GM12878 (cell line): ENCODE measurements at regions not wholly inside any gene's neighbourhood (a gene's known extent, or its start where the extent isn't known, plus 50 kb on each side); places are given as distances from the start of the nearest gene placed in this dataset.

Experiments used
- ASH2L ChIP-seq: fragments of 300-600, 200-600 bp; sonication (generic); IDR thresholded peaks from 2 replicates; pipeline ENCODE4 v1.6.1; 2017; ENCODE audit warnings: low read depth, mild to moderate bottlenecking, borderline replicate concordance
- BCL3 ChIP-seq: IDR thresholded peaks from 2 replicates; pipeline ENCODE4 v1.6.1; 2011; ENCODE audit warnings: borderline replicate concordance, low read depth, mild to moderate bottlenecking, moderate library complexity, low read length; ENCODE audit not compliant: insufficient read depth, poor library complexity, severe bottlenecking
- CEBPB ChIP-seq, 2 experiments: fragments of 150-350 bp in 1 of 2; IDR thresholded peaks; 2 replicates each; pipeline ENCODE4 v1.6.1; 2012 to 2014; ENCODE audit warnings: low read depth in 2 of 2, low read length in 2 of 2, borderline replicate concordance in 1 of 2, inconsistent platforms in 1 of 2
- CHD2 ChIP-seq: IDR thresholded peaks from 2 replicates; pipeline ENCODE4 v1.6.1; 2011; ENCODE audit warnings: low read depth, low read length, improper control_type of control experiment, borderline replicate concordance
- CTCF ChIP-seq, 3 experiments: IDR thresholded peaks in 2 of 3; conservative IDR thresholded peaks in 1 of 3; 2 replicates each; pipeline ENCODE4 v1.5.1; 2011; ENCODE audit warnings: low read depth in 3 of 3, low read length in 3 of 3, mild to moderate bottlenecking in 3 of 3, control low read depth in 2 of 3, moderate library complexity in 2 of 3, inconsistent platforms in 1 of 3, mixed read lengths in 1 of 3; ENCODE audit not compliant: control insufficient read depth in 2 of 3, insufficient read depth in 1 of 3; ENCODE audit errors: extremely low read depth in 1 of 3
- GATAD2B ChIP-seq: fragments of 450-650 bp; conservative IDR thresholded peaks from 2 replicates; pipeline ENCODE4 v1.6.1; 2017; ENCODE audit warnings: low read depth, mild to moderate bottlenecking, moderate library complexity
- NFIC ChIP-seq: IDR thresholded peaks from 2 replicates; pipeline ENCODE4 v1.6.1; 2012; ENCODE audit warnings: low read depth, mild to moderate bottlenecking, inconsistent platforms, low read length, moderate library complexity
- NR2C1 ChIP-seq: fragments of 450-650 bp; IDR thresholded peaks from 2 replicates; pipeline ENCODE4 v1.6.1; 2017; ENCODE audit warnings: antibody characterized with exemption, mild to moderate bottlenecking, moderate library complexity
- POLR2A ChIP-seq: IDR thresholded peaks from 2 replicates; pipeline ENCODE4 v1.6.1; 2011; ENCODE audit warnings: low read depth, mild to moderate bottlenecking, low read length
- TCF12 ChIP-seq: IDR thresholded peaks from 2 replicates; pipeline ENCODE4 v1.6.1; 2011; ENCODE audit warnings: low read depth, mild to moderate bottlenecking, low read length
- ZNF274 ChIP-seq: IDR thresholded peaks from one replicate; pipeline ENCODE4 v1.8.0; 2011; ENCODE audit not compliant: insufficient read length, insufficient read depth
- ZNF384 ChIP-seq: IDR thresholded peaks from 2 replicates; pipeline ENCODE4 v1.6.1; 2012; ENCODE audit warnings: low read depth, mild to moderate bottlenecking, low read length, improper control_type of control experiment, borderline replicate concordance
- ZSCAN29 ChIP-seq: fragments of 450-650 bp; IDR thresholded peaks from 2 replicates; pipeline ENCODE4 v1.6.1; 2017; ENCODE audit warnings: mild to moderate bottlenecking, moderate library complexity
- ZZZ3 ChIP-seq: IDR thresholded peaks from 2 replicates; pipeline ENCODE4 v1.6.1; 2011; ENCODE audit warnings: low read depth; ENCODE audit not compliant: control insufficient read depth, insufficient read length

- TF ChIP-seq NFIC (no peak), ZNF274 (no peak), CTCF (IDR thresholded peaks at IDR 0.05 in 2 of 3, conservative IDR thresholded peaks at IDR 0.05 in 1 of 3; ENCODE audit: control insufficient read depth in 2 of 3, extremely low read depth in 1 of 3, insufficient read depth in 1 of 3, low read depth in 3 of 3, low read length in 3 of 3) (no peak), BCL3 (no peak), POLR2A (no peak), TCF12 (no peak), ASH2L (no peak), GATAD2B (no peak), CHD2 (no peak), CEBPB (IDR thresholded peaks at IDR 0.05; ENCODE audit: borderline replicate concordance in 1 of 2, low read depth in 2 of 2, low read length in 2 of 2) (no peak), ZZZ3 (no peak), ZNF384 (no peak), NR2C1 (no peak), ZSCAN29 (no peak)
Measured at GRCh38 chr10:105800641-105801040, 1159.6 kb downstream of the SORCS3 start.
